IMR-90 (cell line): ENCODE measurements at regions not wholly inside any gene's neighbourhood (a gene's known extent, or its start where the extent isn't known, plus 50 kb on each side); places are given as distances from the start of the nearest gene placed in this dataset.

Experiments used
- ATAC-seq: fragments of 200-7000 bp; cut with Tn5 transposase; 2 replicates; pipeline ENCODE4 v1.9.1; 2020; ENCODE audit warnings: low read depth, mild to moderate bottlenecking, moderate library complexity
- BruUV-seq: library from RNA; stranded (reverse); fragments of 400-500 nt; replicated peaks from 2 replicates; lab custom pipeline; 2021; lab: Mats Ljungman, UMichigan
- CTCF ChIA-PET: fragments of 300-600 bp; formaldehyde crosslinking; extraction: SDS; loops from one replicate; lab custom pipeline; 2021; ENCODE audit warnings: antibody characterized with exemption; lab: Yijun Ruan, JAX
- POLR2A ChIA-PET: fragments of 300-600 bp; sonication (Branson Sonifier 250); formaldehyde crosslinking; loops from one replicate; lab custom pipeline; 2022; ENCODE audit warnings: antibody characterized with exemption; ENCODE audit not compliant: unreplicated experiment; lab: Charles Lee
- DNase-seq: peaks from one replicate; pipeline ENCODE4 v3.0.0; 2013
- H2AFZ ChIP-seq: replicated peaks from 2 replicates; pipeline ENCODE3; 2013; ENCODE audit warnings: low read length, mild to moderate bottlenecking; ENCODE audit not compliant: poor library complexity
- H2AK5ac ChIP-seq: 2 replicates; pipeline ENCODE4 v1.6.1; 2013; ENCODE audit warnings: low read depth, low read length, inconsistent platforms
- H2AK9ac ChIP-seq: replicated peaks from 2 replicates; pipeline ENCODE3; 2013; ENCODE audit warnings: mild to moderate bottlenecking, low read depth, low read length, moderate library complexity; ENCODE audit not compliant: poor library complexity
- H2BK120ac ChIP-seq: 2 replicates; pipeline ENCODE4 v1.6.1; 2013; ENCODE audit warnings: low read depth, low read length, inconsistent platforms
- H2BK15ac ChIP-seq: 3 replicates; pipeline ENCODE4 v1.6.1; 2013; ENCODE audit warnings: low read depth, low read length, inconsistent platforms
- H2BK20ac ChIP-seq: 2 replicates; pipeline ENCODE4 v1.6.1; 2013; ENCODE audit warnings: low read depth, mild to moderate bottlenecking, inconsistent platforms, low read length, moderate library complexity
- H2BK5ac ChIP-seq: 2 replicates; pipeline ENCODE4 v1.6.1; 2013; ENCODE audit warnings: mild to moderate bottlenecking, low read depth, low read length, inconsistent platforms; ENCODE audit not compliant: poor library complexity, severe bottlenecking
- H3K14ac ChIP-seq: replicated peaks from 2 replicates; pipeline ENCODE4 v1.6.1; 2013; ENCODE audit warnings: low read depth, low read length, inconsistent platforms
- H3K18ac ChIP-seq: 2 replicates; pipeline ENCODE4 v1.6.1; 2013; ENCODE audit warnings: low read depth, low read length, control low read depth
- H3K23ac ChIP-seq: 2 replicates; pipeline ENCODE4 v1.6.1; 2013; ENCODE audit warnings: low read depth, low read length, inconsistent platforms
- H3K27ac ChIP-seq: 2 replicates; pipeline ENCODE4 v1.5.1; 2013; ENCODE audit warnings: mild to moderate bottlenecking, control low read depth, low read length; ENCODE audit not compliant: insufficient read depth
- H3K27me3 ChIP-seq: 2 replicates; pipeline ENCODE4 v1.6.1; 2013; ENCODE audit warnings: low read length; ENCODE audit not compliant: control insufficient read depth, insufficient read depth
- H3K36me3 ChIP-seq: 2 replicates; pipeline ENCODE4 v1.6.1; 2013; ENCODE audit warnings: low read length, mixed read lengths; ENCODE audit not compliant: control insufficient read depth, insufficient read depth
- H3K4ac ChIP-seq: 2 replicates; pipeline ENCODE4 v1.6.1; 2013; ENCODE audit warnings: low read depth, low read length, inconsistent platforms
- H3K4me1 ChIP-seq: 2 replicates; pipeline ENCODE4 v1.6.1; 2013; ENCODE audit warnings: low read length, mixed read lengths; ENCODE audit not compliant: control insufficient read depth, insufficient read depth
- H3K4me2 ChIP-seq: 2 replicates; pipeline ENCODE4 v1.6.1; 2013; ENCODE audit warnings: low read depth, mild to moderate bottlenecking, control low read depth, low read length, moderate library complexity
- H3K4me3 ChIP-seq: 2 replicates; pipeline ENCODE4 v1.5.1; 2013; ENCODE audit warnings: low read depth, mild to moderate bottlenecking, control low read depth, low read length, moderate library complexity; ENCODE audit not compliant: insufficient read depth
- H3K56ac ChIP-seq: 2 replicates; pipeline ENCODE4 v1.6.1; 2013; ENCODE audit warnings: low read length, inconsistent platforms; ENCODE audit not compliant: insufficient read depth; ENCODE audit errors: extremely low read depth
- H3K79me1 ChIP-seq, 2 experiments: 2 replicates each; pipeline ENCODE4 v1.6.1; 2013; ENCODE audit warnings: low read length in 2 of 2, inconsistent platforms in 1 of 2, low read depth in 1 of 2
- H3K9ac ChIP-seq: 2 replicates; pipeline ENCODE4 v1.6.1; 2013; ENCODE audit warnings: low read depth, low read length, control low read depth
- H3K9me1 ChIP-seq: 2 replicates; pipeline ENCODE4 v1.6.1; 2013; ENCODE audit warnings: low read length, inconsistent platforms; ENCODE audit not compliant: insufficient read depth
- H3K9me3 ChIP-seq: 2 replicates; pipeline ENCODE4 v1.6.1; 2013; ENCODE audit warnings: low read length; ENCODE audit not compliant: control insufficient read depth, insufficient read depth
- H4K20me1 ChIP-seq: 2 replicates; pipeline ENCODE4 v1.6.1; 2013; ENCODE audit warnings: low read length, inconsistent platforms; ENCODE audit not compliant: insufficient read depth
- H4K5ac ChIP-seq: 2 replicates; pipeline ENCODE4 v1.6.1; 2013; ENCODE audit warnings: mild to moderate bottlenecking, low read depth, low read length, control low read depth
- H4K8ac ChIP-seq, 2 experiments: 2 replicates each; pipeline ENCODE4 v1.6.1; 2013; ENCODE audit warnings: low read depth in 2 of 2, low read length in 2 of 2, control low read depth in 1 of 2, inconsistent platforms in 1 of 2
- H4K91ac ChIP-seq: 2 replicates; pipeline ENCODE4 v1.6.1; 2013; ENCODE audit warnings: low read depth, low read length, inconsistent platforms; ENCODE audit not compliant: insufficient read depth
- BHLHE40 ChIP-seq: fragments of 150-350 bp; IDR thresholded peaks from 2 replicates; pipeline ENCODE4 v1.6.1; 2016; ENCODE audit warnings: mild to moderate bottlenecking, low read depth, low read length
- CEBPB ChIP-seq: IDR thresholded peaks from 2 replicates; pipeline ENCODE4 v1.6.1; 2012; ENCODE audit warnings: low read depth, low read length, improper control_type of control experiment
- CHD1 ChIP-seq: IDR thresholded peaks from 2 replicates; pipeline ENCODE4 v1.6.1; 2012; ENCODE audit warnings: low read depth, low read length, improper control_type of control experiment
- FOS ChIP-seq: fragments of 150-350 bp; IDR thresholded peaks from 2 replicates; pipeline ENCODE4 v1.6.1; 2016; ENCODE audit warnings: low read depth, low read length
- MAZ ChIP-seq: IDR thresholded peaks from 2 replicates; pipeline ENCODE4 v1.6.1; 2012; ENCODE audit warnings: low read depth, mild to moderate bottlenecking, low read length, improper control_type of control experiment, moderate library complexity, borderline replicate concordance
- MXI1 ChIP-seq: IDR thresholded peaks from 2 replicates; pipeline ENCODE4 v1.6.1; 2012; ENCODE audit warnings: low read depth, mild to moderate bottlenecking, low read length, moderate library complexity, borderline replicate concordance
- NFE2L2 ChIP-seq: fragments of 150-350 bp; IDR thresholded peaks from 2 replicates; pipeline ENCODE4 v1.6.1; 2016; ENCODE audit warnings: low read depth, mild to moderate bottlenecking, low read length
- POLR2A ChIP-seq: IDR thresholded peaks from 2 replicates; pipeline ENCODE4 v1.6.1; 2012; ENCODE audit warnings: mild to moderate bottlenecking, low read depth, low read length
- RAD21 ChIP-seq: IDR thresholded peaks from 2 replicates; pipeline ENCODE4 v1.6.1; 2012; ENCODE audit warnings: low read length, improper control_type of control experiment
- RCOR1 ChIP-seq: IDR thresholded peaks from 2 replicates; pipeline ENCODE4 v1.6.1; 2012; ENCODE audit warnings: mild to moderate bottlenecking, low read length, improper control_type of control experiment; ENCODE audit not compliant: insufficient replicate concordance
- RFX5 ChIP-seq: IDR thresholded peaks from 2 replicates; pipeline ENCODE4 v1.8.0; 2012; ENCODE audit warnings: low read depth, mild to moderate bottlenecking, low read length, moderate library complexity
- SMC3 ChIP-seq: fragments of 150-350 bp; IDR thresholded peaks from 2 replicates; pipeline ENCODE4 v1.6.1; 2016; ENCODE audit warnings: low read depth, mild to moderate bottlenecking, antibody characterized with exemption, low read length, moderate library complexity
- WGBS, 2 experiments: methylation state at CpG; one replicate each; pipeline versions ENCODE4 v1.1.5 to v1.1.7; 2013; ENCODE audit warnings: missing lambda C conversion rate in 2 of 2; ENCODE audit not compliant: insufficient read length in 1 of 2; ENCODE audit errors: extremely low coverage in 2 of 2; 5-methylcytosine and 5-hydroxymethylcytosine counted together
- dilution Hi-C: fragments of 300-500 bp; cut with HindIII; formaldehyde crosslinking; loops from one replicate; pipeline ENCODE4 v1.14.3; 2018; ENCODE audit warnings: low sequenced_read_pairs; ENCODE audit not compliant: unreplicated experiment
- in situ Hi-C: fragments of 300-500 bp; cut with MboI; formaldehyde crosslinking; loops from 3 replicates; pipeline ENCODE4 v1.14.3; 2019; ENCODE audit warnings: low sequenced_read_pairs, inconsistent platforms, mixed read lengths
- intact Hi-C: fragments of 100-400 bp; cut with micrococcal nuclease; formaldehyde crosslinking; loops from 2 replicates; pipeline ENCODE4 v1.10.0; 2022
- TF ChIP-seq, protein P1 (sequence below): conservative IDR thresholded peaks from 2 replicates; pipeline ENCODE4 v1.5.1; 2012; ENCODE audit warnings: mild to moderate bottlenecking, low read depth, low read length, improper control_type of control experiment
- TF ChIP-seq, protein P2 (sequence below): fragments of 150-350 bp; IDR thresholded peaks from 2 replicates; pipeline ENCODE4 v1.6.1; 2017; ENCODE audit warnings: mild to moderate bottlenecking, antibody characterized with exemption, low read length, low read depth
- TF ChIP-seq, protein P3 (sequence below): fragments of 150-350 bp; IDR thresholded peaks from 2 replicates; pipeline ENCODE4 v1.6.1; 2016; ENCODE audit warnings: low read depth, mild to moderate bottlenecking, low read length, moderate library complexity, borderline replicate concordance

DNA sequence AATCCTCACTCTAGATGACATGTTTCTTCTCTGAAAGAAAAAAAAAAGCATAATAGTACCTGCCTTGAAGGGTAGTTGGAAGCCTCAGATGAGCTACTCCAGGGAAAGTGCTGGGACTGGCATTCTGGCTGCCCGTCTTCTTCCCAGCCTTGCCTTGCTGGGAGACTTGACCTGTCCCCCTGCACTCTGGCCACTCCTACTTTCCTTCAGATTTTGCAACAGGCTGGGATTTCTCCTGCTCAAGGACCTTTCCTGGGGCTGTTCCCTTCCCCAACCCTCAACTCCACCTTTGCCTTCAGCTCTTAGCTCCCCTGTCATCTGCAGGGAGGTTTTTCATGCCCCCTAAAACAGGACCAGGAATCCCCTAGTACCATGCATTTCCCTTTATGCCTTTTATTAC, 609.9 kb upstream of the CFAP20DC start:
- no peak for TF ChIP-seq FOS
- no peak for TF ChIP-seq SMC3
- TF ChIP-seq POLR2A, result no peak
- no peak for TF ChIP-seq MAZ
- no peak for TF ChIP-seq MXI1
- no peak for TF ChIP-seq RAD21
- TF ChIP-seq CHD1, result no peak
- TF ChIP-seq, protein P1, sequence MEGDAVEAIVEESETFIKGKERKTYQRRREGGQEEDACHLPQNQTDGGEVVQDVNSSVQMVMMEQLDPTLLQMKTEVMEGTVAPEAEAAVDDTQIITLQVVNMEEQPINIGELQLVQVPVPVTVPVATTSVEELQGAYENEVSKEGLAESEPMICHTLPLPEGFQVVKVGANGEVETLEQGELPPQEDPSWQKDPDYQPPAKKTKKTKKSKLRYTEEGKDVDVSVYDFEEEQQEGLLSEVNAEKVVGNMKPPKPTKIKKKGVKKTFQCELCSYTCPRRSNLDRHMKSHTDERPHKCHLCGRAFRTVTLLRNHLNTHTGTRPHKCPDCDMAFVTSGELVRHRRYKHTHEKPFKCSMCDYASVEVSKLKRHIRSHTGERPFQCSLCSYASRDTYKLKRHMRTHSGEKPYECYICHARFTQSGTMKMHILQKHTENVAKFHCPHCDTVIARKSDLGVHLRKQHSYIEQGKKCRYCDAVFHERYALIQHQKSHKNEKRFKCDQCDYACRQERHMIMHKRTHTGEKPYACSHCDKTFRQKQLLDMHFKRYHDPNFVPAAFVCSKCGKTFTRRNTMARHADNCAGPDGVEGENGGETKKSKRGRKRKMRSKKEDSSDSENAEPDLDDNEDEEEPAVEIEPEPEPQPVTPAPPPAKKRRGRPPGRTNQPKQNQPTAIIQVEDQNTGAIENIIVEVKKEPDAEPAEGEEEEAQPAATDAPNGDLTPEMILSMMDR, result no peak
- TF ChIP-seq NFE2L2, result no peak
- TF ChIP-seq, protein P2, sequence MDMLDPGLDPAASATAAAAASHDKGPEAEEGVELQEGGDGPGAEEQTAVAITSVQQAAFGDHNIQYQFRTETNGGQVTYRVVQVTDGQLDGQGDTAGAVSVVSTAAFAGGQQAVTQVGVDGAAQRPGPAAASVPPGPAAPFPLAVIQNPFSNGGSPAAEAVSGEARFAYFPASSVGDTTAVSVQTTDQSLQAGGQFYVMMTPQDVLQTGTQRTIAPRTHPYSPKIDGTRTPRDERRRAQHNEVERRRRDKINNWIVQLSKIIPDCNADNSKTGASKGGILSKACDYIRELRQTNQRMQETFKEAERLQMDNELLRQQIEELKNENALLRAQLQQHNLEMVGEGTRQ, result no peak
- no peak for TF ChIP-seq RCOR1
- TF ChIP-seq, protein P3, sequence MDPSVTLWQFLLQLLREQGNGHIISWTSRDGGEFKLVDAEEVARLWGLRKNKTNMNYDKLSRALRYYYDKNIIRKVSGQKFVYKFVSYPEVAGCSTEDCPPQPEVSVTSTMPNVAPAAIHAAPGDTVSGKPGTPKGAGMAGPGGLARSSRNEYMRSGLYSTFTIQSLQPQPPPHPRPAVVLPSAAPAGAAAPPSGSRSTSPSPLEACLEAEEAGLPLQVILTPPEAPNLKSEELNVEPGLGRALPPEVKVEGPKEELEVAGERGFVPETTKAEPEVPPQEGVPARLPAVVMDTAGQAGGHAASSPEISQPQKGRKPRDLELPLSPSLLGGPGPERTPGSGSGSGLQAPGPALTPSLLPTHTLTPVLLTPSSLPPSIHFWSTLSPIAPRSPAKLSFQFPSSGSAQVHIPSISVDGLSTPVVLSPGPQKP, result no peak
- no peak for TF ChIP-seq RFX5
- TF ChIP-seq CEBPB, result no peak
- no peak for TF ChIP-seq BHLHE40
- peak overlapping the region; percentile 34; the same call in 1 of the 2 replicates for H2AK5ac ChIP-seq
- no peak overlapping the region for H3K14ac ChIP-seq
- no peaks in the 10 kb centered on the region for H3K9me3 ChIP-seq
- no peak overlapping the region for H3K23ac ChIP-seq
- H4K20me1 ChIP-seq, result no peaks in the 10 kb centered on the region
- peaks cover 20% of the 10 kb centered on the region for H3K4me1 ChIP-seq
- no peak overlapping the region for H2AK9ac ChIP-seq
- in situ Hi-C loops (no loop called here), dilution Hi-C loops (no loop called here), intact Hi-C loops (loop anchor here (10.0 kb wide), 1 partner anchor 195 kb away; no protein-coding TSS in a partner anchor)
- H4K8ac ChIP-seq, result no peak overlapping the region; a peak in 1 of 4 replicates
- H3K4me2 ChIP-seq, result no peak overlapping the region
- BruUV-seq, result no TSS peak
- peak overlapping the region; percentile 26; the same call in 1 of the 3 replicates for H2BK15ac ChIP-seq
- H3K9me1 ChIP-seq, result peaks cover 5% of the 10 kb centered on the region; the same call in 1 of the 2 replicates
- H3K27ac ChIP-seq, result peak overlapping the region; percentile 13; the same call in 1 of the 2 replicates
- no peaks in the 10 kb centered on the region for H3K36me3 ChIP-seq
- H3K4ac ChIP-seq, result no peak overlapping the region; the same call in 1 of the 2 replicates
- ATAC-seq, result no peak
- no peak overlapping the region for H3K56ac ChIP-seq
- H4K91ac ChIP-seq, result peak overlapping the region; percentile 43; the same call in 1 of the 2 replicates
- H3K4me3 ChIP-seq, result no peak overlapping the region
- no peak overlapping the region for H2BK5ac ChIP-seq
- peak overlapping the region; percentile 18; the same call in 1 of the 2 replicates for H2BK120ac ChIP-seq
- DNase-seq, result no peak
- no peak overlapping the region for H2AFZ ChIP-seq
- peak overlapping the region; percentile 74 for H3K18ac ChIP-seq
- no peaks in the 10 kb centered on the region for H3K27me3 ChIP-seq
- H2BK20ac ChIP-seq, result no peak overlapping the region
- H4K5ac ChIP-seq, result peak overlapping the region; percentile 70; the same call in 1 of the 2 replicates
- no peak overlapping the region for H3K9ac ChIP-seq
- POLR2A ChIA-PET, result no interaction called here
- WGBS, 2 experiments, result no CpG with 5 or more reads among the region's 1 CpG
- no peaks in the 10 kb centered on the region for H3K79me1 ChIP-seq
- CTCF ChIA-PET, result no interaction called here
